ENCODE measurements at regions not wholly inside any gene's neighbourhood (a gene's known extent, or its start where the extent isn't known, plus 50 kb on each side); places are given as distances from the start of the nearest gene placed in this dataset.

DNA sequence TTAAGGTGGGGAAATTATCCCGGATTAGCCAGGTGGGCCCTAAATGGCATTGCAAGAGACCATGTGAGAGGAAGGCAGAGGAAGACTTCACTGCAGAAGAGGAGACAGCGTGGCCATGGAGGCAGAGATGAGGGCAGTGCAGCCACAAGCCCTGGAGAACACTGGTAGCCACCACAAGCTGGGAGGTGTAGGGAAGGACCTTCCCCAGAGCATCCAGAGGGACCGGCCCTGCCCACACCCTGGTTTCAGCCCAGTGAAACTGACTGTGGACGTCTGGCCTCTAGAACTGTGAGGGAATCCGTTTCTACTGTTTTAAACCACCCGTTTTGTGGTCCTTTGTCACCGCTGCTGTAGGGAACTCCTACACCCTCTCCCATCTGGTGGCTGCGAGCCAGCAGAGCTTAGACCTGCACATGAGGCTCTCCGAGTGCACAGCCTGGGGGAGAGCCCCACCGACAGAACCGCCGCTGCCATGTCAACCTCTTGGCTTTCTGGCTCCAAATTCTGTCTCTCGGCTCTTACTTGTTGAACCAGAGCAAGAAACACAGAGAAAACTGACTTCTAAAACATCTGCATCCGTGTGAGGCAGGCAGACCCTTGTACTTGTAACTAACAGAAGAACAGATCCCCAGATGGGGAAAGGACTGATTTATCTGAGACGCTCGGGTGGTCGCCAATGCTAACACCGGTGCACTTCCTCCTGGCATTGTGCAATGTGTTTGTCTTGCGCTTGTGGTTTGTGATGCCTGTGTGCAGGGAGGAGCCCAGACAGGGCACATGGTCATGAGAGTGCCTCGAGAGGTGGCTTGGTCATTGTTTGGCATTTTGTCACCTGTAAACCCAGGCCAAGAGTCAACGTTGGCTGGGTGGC is 90.8 kb upstream of the TMPRSS2 start:
- Histone ChIP-seq H3K4me1 (no peaks in the 10 kb centered on the region), H3K9me3 (peaks cover 2% of the 10 kb centered on the region; the same call in 1 of the 2 replicates)
- DNase-seq, result no peak

DNA sequence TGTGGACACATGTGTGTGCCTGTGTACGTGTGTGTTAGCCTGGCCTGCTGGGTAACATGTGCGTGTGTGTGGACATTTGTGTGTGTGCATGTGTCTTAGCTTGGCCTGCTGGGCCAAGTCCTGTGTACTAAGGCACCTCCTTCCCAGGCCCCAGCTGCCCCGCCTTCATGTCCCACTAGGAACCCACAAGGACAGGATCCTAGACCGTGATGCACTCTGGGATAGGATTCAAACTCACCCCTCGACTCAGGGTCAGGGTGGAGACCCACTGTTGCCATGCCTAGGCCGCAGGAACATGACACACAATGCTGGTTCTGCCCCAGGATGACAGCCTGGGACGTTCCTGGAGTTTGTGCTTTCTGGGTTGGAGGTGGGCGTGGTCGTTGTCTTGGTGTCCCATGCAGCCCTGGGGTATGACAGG is 89.9 kb upstream of the TMPRSS2 start:
- no peak for DNase-seq
- Histone ChIP-seq H3K36me3 (no peaks in the 10 kb centered on the region), H3K4me1 (no peaks in the 10 kb centered on the region), H3K27me3 (no peaks in the 10 kb centered on the region), H3K9me3 (peaks cover 2% of the 10 kb centered on the region; the same call in 1 of the 2 replicates), H3K4me3 (ENCODE audit: low read depth, low read length) (no peak overlapping the region)
- TF ChIP-seq, protein P1, sequence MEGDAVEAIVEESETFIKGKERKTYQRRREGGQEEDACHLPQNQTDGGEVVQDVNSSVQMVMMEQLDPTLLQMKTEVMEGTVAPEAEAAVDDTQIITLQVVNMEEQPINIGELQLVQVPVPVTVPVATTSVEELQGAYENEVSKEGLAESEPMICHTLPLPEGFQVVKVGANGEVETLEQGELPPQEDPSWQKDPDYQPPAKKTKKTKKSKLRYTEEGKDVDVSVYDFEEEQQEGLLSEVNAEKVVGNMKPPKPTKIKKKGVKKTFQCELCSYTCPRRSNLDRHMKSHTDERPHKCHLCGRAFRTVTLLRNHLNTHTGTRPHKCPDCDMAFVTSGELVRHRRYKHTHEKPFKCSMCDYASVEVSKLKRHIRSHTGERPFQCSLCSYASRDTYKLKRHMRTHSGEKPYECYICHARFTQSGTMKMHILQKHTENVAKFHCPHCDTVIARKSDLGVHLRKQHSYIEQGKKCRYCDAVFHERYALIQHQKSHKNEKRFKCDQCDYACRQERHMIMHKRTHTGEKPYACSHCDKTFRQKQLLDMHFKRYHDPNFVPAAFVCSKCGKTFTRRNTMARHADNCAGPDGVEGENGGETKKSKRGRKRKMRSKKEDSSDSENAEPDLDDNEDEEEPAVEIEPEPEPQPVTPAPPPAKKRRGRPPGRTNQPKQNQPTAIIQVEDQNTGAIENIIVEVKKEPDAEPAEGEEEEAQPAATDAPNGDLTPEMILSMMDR (IDR thresholded peaks at IDR 0.05; ENCODE audit: low read depth, low read length), result no peak

More for the DNA sequence above, 90.8 kb upstream of the TMPRSS2 start:
- TF ChIP-seq, protein P1 (IDR thresholded peaks at IDR 0.05; ENCODE audit: low read depth, low read length), result no peak
- Histone ChIP-seq H3K27me3 (no peaks in the 10 kb centered on the region), H3K4me3 (ENCODE audit: low read depth, low read length) (no peak overlapping the region), H3K36me3 (no peaks in the 10 kb centered on the region)

DNA sequence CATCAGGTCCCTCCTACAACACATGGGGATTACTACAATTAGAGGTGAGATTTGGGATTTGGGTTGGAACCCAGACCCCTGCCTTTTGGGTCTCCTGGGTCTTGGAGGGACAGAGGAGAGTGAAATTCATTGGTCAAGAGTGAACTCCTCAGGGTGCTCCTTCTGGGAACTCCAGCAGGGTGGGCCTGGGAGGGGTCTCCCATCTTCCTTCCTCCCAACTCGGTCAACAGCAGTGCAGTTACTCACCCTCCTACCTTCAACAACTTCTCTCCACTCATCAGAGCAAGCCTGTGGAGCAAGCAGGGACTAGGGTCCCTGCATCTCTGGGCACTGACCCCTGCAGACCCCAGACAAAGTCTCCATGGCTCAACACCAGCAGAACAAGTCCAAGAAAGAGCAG is 89.3 kb upstream of the TMPRSS2 start:
- Histone ChIP-seq H3K4me3 (ENCODE audit: low read depth, low read length) (no peak overlapping the region), H3K27me3 (no peaks in the 10 kb centered on the region), H3K4me1 (no peaks in the 10 kb centered on the region), H3K9me3 (peaks cover 2% of the 10 kb centered on the region; the same call in 1 of the 2 replicates), H3K36me3 (no peaks in the 10 kb centered on the region)
- DNase-seq, result no peak
- TF ChIP-seq, protein P1 (IDR thresholded peaks at IDR 0.05; ENCODE audit: low read depth, low read length), result no peak

DNA sequence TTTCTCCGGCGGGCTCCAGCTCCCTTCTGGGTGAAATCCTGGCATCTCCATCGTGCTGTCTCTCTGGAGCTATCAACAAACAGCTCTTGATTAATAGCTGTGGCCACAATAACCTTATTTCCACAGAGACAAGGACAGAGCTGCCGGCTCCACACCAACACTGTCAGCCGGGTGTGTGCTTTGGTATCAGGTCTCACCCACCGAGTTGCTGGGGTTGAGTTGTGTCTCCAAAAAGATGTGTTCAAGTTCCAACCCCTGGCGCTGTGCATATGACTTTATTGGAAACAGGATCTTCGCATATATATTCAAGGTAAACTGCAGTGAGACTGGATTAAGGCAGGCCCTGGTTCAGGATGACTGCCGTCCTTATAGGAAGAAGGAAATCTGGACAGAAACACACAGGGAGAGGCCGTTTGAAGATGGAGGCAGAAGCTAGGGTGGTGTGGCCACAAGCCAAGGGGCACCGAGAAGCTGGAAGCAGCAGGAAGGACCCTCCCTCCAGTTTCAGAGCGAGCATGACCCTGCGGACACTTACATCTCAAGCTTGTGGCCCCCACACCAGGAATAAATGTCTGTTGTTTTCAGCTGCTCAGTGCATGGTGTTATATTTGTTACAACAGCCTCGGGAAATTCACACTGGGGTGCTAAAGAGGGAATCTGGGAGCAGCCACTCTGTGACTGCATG is 88.4 kb upstream of the TMPRSS2 start:
- DNase-seq, result no peak
- TF ChIP-seq, protein P1 (IDR thresholded peaks at IDR 0.05; ENCODE audit: low read depth, low read length), result no peak
- no peak overlapping the region for H3K4me3 ChIP-seq (ENCODE audit: low read depth, low read length)
- peaks cover 2% of the 10 kb centered on the region; the same call in 1 of the 2 replicates for H3K9me3 ChIP-seq
- H3K36me3 ChIP-seq, result no peaks in the 10 kb centered on the region
- no peaks in the 10 kb centered on the region for H3K4me1 ChIP-seq
- no peaks in the 10 kb centered on the region for H3K27me3 ChIP-seq

DNA sequence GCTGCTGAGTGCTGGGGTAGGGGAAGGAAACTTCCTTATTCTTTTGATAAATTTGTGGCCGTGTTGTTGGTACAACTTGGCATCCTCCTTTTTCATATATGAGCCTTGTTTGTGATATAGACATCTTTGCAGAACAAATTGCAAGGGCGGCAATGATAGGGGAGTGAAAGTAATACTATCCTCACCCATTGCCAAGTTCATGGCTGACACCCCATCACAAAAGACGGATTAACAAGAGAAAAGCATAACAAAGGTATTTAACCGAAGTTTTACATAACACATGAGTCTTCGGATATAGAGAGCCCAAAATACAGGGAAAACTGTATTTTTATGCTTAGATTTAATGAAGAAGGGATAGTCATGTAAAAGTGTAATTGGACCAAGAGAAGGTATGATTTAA is 86.3 kb upstream of the TMPRSS2 start:
- H3K27me3 ChIP-seq, result no peaks in the 10 kb centered on the region
- TF ChIP-seq, protein P1 (IDR thresholded peaks at IDR 0.05; ENCODE audit: low read depth, low read length), result no peak
- H3K4me1 ChIP-seq, result no peaks in the 10 kb centered on the region
- H3K9me3 ChIP-seq, result no peaks in the 10 kb centered on the region; the same call in 1 of the 2 replicates
- no peak overlapping the region for H3K4me3 ChIP-seq (ENCODE audit: low read depth, low read length)
- no peaks in the 10 kb centered on the region for H3K36me3 ChIP-seq
- DNase-seq, result no peak
